GM18519 (cell line): ENCODE measurements at regions not wholly inside any gene's neighbourhood (a gene's known extent, or its start where the extent isn't known, plus 50 kb on each side); places are given as distances from the start of the nearest gene placed in this dataset.

Experiments used
- ATAC-seq: cut with Tn5 transposase; IDR thresholded peaks from one replicate; pipeline ENCODE4 v1.9.1; 2021; ENCODE audit warnings: mild to moderate bottlenecking, moderate library complexity; ENCODE audit not compliant: unreplicated experiment, low FRiP score

DNA sequence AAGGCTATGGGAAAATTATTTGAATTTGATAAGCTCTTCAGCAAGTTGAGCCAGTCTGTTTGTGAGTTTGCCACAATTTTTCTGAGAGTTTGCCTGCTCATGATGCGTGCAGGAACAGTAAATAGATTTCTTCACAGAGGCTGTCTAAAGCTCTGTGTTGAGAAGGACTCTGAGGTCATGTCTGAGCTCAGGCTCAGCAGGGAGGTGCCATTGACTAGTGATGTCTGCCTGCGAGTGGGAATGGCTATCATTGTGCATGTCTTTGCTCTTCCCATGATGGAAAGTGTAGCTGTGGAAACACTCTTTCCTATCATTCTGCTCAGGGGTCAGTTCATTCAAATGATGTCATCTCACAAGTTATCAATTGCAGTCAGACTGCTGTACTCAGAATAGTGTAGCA is 142.8 kb downstream of the RASEF start:
- no peak for ATAC-seq

DNA sequence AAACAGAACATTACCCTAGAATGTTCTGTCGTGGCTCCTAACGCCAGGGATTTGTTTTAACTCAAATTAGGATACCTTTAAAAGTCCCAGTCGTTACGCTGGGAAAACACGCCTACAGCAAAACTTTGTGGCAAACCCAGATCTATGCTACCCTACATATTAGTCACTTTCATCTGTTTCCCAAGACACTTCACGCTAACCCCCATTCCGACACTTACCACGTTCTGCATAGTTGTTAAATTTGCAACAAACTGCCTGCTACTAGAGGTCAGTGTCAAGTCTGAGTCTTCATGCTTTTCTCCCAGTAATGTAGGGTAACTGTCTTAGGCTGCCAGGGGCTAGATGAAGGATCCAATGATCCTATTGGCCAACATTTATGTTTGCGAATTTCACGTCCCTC is 140.3 kb downstream of the RASEF start:
- ATAC-seq = no peak

DNA sequence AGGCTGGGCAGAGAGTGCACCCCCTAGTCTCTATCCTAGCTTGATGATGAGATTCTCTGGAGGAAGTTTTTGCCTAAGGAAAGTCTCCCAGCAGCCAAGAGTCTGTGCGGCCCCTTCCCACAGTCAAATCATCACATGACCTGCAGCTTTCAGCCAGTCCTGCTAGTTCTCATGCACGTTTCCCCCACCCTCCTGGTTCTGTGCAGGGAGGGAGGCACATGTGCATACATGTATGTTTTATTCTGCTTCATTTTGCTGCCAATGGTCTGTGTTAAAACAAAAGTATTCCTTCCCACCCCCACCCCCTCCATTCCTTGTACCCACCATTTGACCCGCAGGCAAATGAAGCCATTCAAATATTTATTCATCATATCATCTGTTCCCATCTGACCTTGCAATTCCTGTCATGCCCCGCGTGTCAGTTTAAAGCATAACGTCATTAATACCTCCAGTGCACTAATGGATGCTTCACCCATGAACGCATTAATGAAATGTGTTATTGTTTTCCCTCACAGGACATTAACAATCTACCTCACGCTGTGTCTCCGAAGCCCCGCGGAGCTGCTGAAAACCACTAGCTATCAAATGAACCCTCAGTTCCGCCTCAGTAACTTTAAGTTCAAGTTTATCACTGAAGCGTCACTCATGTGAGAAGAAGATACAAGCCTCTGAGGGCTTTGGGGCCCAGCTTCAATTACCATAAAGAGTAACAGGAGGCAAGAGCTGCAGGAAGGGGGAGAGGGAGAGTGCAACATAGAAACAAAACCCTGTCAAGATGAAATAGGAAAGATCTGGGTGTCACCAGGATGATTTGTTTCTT is 139.6 kb downstream of the RASEF start:
- ATAC-seq = no peak

DNA sequence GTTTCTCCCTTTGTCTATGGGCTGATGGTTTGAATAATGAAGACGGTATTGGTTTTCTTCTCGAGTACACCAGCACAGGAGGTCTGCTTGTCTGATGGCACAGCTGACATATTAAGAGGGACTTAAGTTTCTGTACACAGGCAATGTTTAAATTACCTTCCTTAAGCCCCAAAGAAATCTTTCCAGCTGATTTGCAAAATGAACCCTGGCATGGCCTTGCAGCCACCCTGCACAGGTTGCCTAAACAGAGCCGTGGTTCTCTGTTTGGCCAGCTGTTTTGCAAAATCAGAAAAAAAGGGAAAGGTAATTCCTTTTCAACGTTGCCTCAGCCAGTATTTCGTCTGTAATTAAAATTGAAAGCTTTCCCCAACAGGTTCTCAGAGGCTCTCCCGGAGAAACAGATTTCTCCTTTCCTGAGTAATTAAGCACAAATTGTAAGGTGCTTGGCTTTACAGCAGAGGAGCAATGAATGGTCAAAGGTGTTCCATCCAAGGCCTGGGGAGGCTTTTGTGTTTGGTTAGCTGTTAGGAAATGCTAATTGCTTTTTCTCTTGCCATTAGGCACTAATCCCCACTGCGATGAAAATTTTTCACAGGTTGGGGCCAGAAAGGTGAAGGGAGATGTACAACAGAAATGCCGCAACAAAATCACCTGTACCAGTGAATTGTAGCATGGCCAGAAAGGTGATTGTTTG is 138.9 kb downstream of the RASEF start:
- no peak for ATAC-seq
